ENCODE measurements at regions not wholly inside any gene's neighbourhood (a gene's known extent, or its start where the extent isn't known, plus 50 kb on each side); places are given as distances from the start of the nearest gene placed in this dataset.
"Not testable (repeated sequence)": the region's sequence is repeated elsewhere in the genome, so short reads cannot be mapped to it uniquely, and the experiment has no call there.

DNA sequence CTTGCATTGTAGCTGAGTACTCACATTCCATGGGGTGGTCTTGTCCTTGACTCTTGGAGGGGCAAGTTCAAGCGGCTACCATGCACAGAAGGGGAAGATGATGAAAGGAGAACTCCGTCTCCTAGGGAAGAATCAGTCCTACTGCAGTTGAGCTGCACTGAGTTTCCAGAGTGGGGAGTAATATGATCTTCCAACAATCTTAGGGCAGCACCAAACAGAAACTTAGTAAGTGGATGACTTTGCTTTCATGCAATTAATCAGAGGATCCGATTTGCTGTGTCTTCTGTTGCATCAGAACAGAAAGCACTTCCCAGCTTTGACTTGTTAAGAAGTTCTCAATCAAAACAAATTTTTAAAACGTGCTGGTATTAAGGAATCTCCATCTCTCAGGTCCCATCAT is 2727.6 kb upstream of the TPTE start:
- H3K4me1 Mint-ChIP-seq (ENCODE audit: low read depth); CTCF ChIA-PET; intact Hi-C loops (cut with micrococcal nuclease); H3K9me3 Mint-ChIP-seq; H3K4me3 Mint-ChIP-seq; H3K27me3 Mint-ChIP-seq (ENCODE audit: low read depth); DNase-seq; H3K36me3 Mint-ChIP-seq (ENCODE audit: low read depth); H3K27ac Mint-ChIP-seq: not testable (repeated sequence)

DNA sequence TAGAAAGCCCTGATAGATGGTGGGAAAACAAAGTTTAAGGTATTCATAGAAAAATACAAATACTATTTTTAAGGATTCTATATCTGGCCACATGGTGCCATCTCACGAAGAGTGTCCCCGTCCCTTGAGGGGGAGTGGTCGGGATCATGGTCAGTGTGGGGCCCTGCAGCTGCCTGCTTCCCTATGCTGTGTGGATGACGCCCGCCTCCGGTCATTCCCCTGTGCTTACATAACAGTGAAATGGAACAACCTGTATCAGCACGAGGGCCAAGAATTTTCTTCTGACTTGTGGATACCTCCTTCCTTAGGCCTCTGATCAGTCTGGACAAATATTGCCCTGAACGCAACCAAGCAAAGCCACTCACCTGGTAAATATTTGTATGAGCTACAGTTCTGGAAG is 2724.1 kb upstream of the TPTE start:
- H3K36me3 Mint-ChIP-seq (ENCODE audit: low read depth); CTCF ChIA-PET; H3K9me3 Mint-ChIP-seq; H3K4me1 Mint-ChIP-seq (ENCODE audit: low read depth); H3K27me3 Mint-ChIP-seq (ENCODE audit: low read depth); H3K4me3 Mint-ChIP-seq; H3K27ac Mint-ChIP-seq; DNase-seq; intact Hi-C loops (cut with micrococcal nuclease): not testable (repeated sequence)

DNA sequence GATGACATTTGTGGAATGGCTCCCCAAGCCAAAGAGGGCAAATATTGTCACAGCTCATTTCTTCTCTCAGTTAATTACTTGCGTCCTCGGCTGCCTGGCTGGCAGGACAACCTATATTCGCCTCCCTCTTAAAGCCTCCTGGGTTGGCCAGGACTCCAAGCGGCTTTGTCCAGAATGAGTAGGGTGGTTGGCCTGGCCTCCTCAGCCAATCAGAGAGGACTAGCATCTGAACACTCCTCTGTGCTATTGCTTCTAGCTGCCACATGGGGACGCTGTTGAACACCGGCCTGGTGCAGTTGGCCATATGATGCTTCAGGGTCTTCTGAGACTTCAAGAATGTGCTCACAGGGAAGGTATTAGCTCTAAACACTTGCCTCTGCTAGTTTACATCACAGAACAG is 2722.9 kb upstream of the TPTE start:
- not testable (repeated sequence) for H3K27ac Mint-ChIP-seq; H3K36me3 Mint-ChIP-seq (ENCODE audit: low read depth); DNase-seq

DNA sequence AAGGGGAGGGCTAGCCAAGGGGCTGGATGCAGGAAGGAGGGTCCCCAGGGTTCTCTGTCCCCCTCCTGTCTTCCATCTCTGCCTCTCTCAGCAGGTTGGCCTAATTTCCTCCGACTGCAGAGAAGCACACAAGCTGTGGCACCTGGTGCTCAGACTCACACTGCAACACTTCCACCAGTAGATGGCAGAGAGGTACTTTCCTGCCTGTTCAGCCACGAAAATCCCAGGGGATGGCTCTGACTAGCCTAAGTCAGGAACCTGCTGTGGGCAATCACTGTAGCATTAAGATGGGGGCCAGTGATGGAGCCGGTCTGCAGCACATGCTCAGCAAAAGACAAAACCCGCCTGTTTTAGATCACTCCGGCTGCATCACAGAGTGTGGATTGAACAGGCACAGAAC is 2721.7 kb upstream of the TPTE start:
- H3K36me3 Mint-ChIP-seq (ENCODE audit: low read depth); H3K27ac Mint-ChIP-seq; H3K9me3 Mint-ChIP-seq; DNase-seq; H3K27me3 Mint-ChIP-seq (ENCODE audit: low read depth); H3K4me1 Mint-ChIP-seq (ENCODE audit: low read depth); intact Hi-C loops (cut with micrococcal nuclease); H3K4me3 Mint-ChIP-seq; CTCF ChIA-PET: not testable (repeated sequence)

More for the DNA sequence above, 2722.9 kb upstream of the TPTE start:
- H3K27me3 Mint-ChIP-seq (ENCODE audit: low read depth); intact Hi-C loops (cut with micrococcal nuclease); H3K4me3 Mint-ChIP-seq; H3K4me1 Mint-ChIP-seq (ENCODE audit: low read depth); H3K9me3 Mint-ChIP-seq; CTCF ChIA-PET: not testable (repeated sequence)

- H3K4me1 Mint-ChIP-seq (ENCODE audit: low read depth); H3K27me3 Mint-ChIP-seq (ENCODE audit: low read depth); H3K9me3 Mint-ChIP-seq; H3K4me3 Mint-ChIP-seq; intact Hi-C loops (cut with micrococcal nuclease); CTCF ChIA-PET; H3K36me3 Mint-ChIP-seq (ENCODE audit: low read depth); DNase-seq; H3K27ac Mint-ChIP-seq: not testable (repeated sequence)
These were observed 2707.9 kb upstream of the TPTE start for GRCh38 chr21:7813475-7813874.

DNA sequence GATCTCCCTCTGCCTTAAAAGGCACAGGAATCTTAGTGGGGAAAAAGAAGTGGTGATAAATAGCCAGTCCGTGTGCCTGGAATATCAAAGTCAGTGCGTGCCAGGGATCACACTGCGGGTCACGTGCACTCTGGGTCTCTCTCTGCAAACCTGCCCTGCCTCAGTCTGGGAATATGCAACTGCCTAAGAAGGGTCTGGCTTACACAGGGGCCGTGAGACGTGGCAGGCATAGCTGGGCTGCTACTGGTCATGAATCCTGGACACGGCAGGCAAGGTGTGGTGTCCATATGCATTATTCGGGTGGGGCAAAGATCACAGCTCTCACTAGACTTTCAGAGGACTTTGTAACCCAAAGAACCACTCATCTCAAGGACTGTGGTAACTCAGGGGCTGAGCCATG is 2704.4 kb upstream of the TPTE start:
- H3K27ac Mint-ChIP-seq; H3K9me3 Mint-ChIP-seq; CTCF ChIA-PET; DNase-seq; H3K4me1 Mint-ChIP-seq (ENCODE audit: low read depth); H3K4me3 Mint-ChIP-seq; H3K27me3 Mint-ChIP-seq (ENCODE audit: low read depth); H3K36me3 Mint-ChIP-seq (ENCODE audit: low read depth); intact Hi-C loops (cut with micrococcal nuclease): not testable (repeated sequence)

GRCh38 chr21:7819301-7819700 is 2702.1 kb upstream of the TPTE start:
- H3K27me3 Mint-ChIP-seq (ENCODE audit: low read depth); H3K27ac Mint-ChIP-seq; H3K4me1 Mint-ChIP-seq (ENCODE audit: low read depth); DNase-seq; intact Hi-C loops (cut with micrococcal nuclease); H3K9me3 Mint-ChIP-seq; CTCF ChIA-PET; H3K4me3 Mint-ChIP-seq; H3K36me3 Mint-ChIP-seq (ENCODE audit: low read depth): not testable (repeated sequence)

DNA sequence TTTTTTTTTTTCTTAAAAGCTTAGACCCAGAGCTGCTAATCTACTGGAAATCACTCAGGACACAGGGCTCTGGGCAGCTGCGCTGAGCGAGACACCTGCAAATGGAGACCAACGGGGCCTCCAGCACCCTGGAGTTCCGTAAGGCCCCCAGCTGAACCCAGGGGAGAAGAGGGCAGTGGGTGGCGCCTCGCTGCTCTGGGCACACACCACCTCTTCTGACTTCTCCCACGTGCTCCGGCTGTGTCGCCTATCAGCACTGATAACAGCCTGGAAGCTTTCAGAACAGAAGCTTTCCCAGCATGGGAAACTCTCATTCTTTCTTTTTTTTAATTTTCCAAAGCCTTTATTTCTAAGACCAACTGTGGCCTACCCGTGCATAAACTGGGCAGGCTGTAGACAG is 2695.8 kb upstream of the TPTE start:
- H3K9me3 Mint-ChIP-seq; H3K27me3 Mint-ChIP-seq (ENCODE audit: low read depth); H3K36me3 Mint-ChIP-seq (ENCODE audit: low read depth); DNase-seq; intact Hi-C loops (cut with micrococcal nuclease); CTCF ChIA-PET; H3K4me1 Mint-ChIP-seq (ENCODE audit: low read depth); H3K4me3 Mint-ChIP-seq; H3K27ac Mint-ChIP-seq: not testable (repeated sequence)

GRCh38 chr21:7826174-7826573 is 2695.2 kb upstream of the TPTE start:
- CTCF ChIA-PET; H3K4me3 Mint-ChIP-seq; H3K36me3 Mint-ChIP-seq (ENCODE audit: low read depth); H3K27ac Mint-ChIP-seq; DNase-seq; H3K4me1 Mint-ChIP-seq (ENCODE audit: low read depth); H3K9me3 Mint-ChIP-seq; intact Hi-C loops (cut with micrococcal nuclease); H3K27me3 Mint-ChIP-seq (ENCODE audit: low read depth): not testable (repeated sequence)

GRCh38 chr21:7828260-7828659 is 2693.1 kb upstream of the TPTE start:
- H3K9me3 Mint-ChIP-seq; H3K4me1 Mint-ChIP-seq (ENCODE audit: low read depth); intact Hi-C loops (cut with micrococcal nuclease); H3K27me3 Mint-ChIP-seq (ENCODE audit: low read depth); H3K27ac Mint-ChIP-seq; H3K4me3 Mint-ChIP-seq; DNase-seq; CTCF ChIA-PET; H3K36me3 Mint-ChIP-seq (ENCODE audit: low read depth): not testable (repeated sequence)

DNA sequence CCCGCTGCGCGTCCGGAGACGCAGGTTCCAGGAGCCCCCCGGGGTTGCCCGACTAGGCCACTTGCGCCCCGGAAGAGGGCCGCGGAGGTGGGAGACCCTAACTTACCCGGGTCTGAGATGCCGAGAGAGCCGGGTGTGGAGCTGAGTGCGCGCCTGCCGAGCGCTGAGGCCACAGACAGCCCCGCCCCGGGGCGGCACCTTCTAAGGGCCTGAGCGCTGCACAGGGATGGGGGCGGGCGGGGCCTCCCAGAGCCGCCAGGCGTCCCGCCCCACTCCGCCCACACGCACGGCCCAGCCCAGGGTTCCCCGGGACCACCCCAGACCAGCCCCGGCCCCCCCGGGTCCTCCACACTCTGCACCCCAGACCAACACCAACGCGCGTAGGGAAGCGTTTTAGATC is 2692.0 kb upstream of the TPTE start:
- H3K4me1 Mint-ChIP-seq (ENCODE audit: low read depth); H3K36me3 Mint-ChIP-seq (ENCODE audit: low read depth); H3K4me3 Mint-ChIP-seq; H3K27me3 Mint-ChIP-seq (ENCODE audit: low read depth); H3K27ac Mint-ChIP-seq; DNase-seq; H3K9me3 Mint-ChIP-seq; intact Hi-C loops (cut with micrococcal nuclease); CTCF ChIA-PET: not testable (repeated sequence)

GRCh38 chr21:7837315-7837714 is 2684.1 kb upstream of the TPTE start:
- H3K4me3 Mint-ChIP-seq; CTCF ChIA-PET; H3K9me3 Mint-ChIP-seq; intact Hi-C loops (cut with micrococcal nuclease); DNase-seq; H3K36me3 Mint-ChIP-seq (ENCODE audit: low read depth); H3K27me3 Mint-ChIP-seq (ENCODE audit: low read depth); H3K27ac Mint-ChIP-seq; H3K4me1 Mint-ChIP-seq (ENCODE audit: low read depth): not testable (repeated sequence)

- H3K27me3 Mint-ChIP-seq (ENCODE audit: low read depth); H3K4me1 Mint-ChIP-seq (ENCODE audit: low read depth); intact Hi-C loops (cut with micrococcal nuclease); DNase-seq; H3K9me3 Mint-ChIP-seq; H3K27ac Mint-ChIP-seq; CTCF ChIA-PET; H3K4me3 Mint-ChIP-seq; H3K36me3 Mint-ChIP-seq (ENCODE audit: low read depth): not testable (repeated sequence)
These were observed 2668.0 kb upstream of the TPTE start for GRCh38 chr21:7853426-7853825.

DNA sequence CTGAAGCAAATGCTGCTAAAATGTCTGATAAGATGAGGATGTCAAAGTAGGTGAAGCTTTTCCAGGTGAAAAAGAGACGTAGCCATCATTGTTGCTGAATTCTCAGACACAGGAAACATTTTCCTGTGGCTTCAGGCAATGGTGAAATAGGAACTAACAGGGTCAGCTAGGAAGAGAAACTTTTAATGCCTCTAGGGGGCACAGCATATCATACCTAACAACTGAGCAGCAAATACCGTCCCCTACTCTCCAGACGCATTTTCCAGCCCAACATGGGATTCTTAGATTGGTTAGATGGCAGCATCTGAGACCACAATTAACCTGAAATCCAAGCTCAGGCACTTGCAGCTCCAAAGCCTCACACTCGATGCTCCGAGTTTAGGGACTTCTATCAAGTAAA is 2667.5 kb upstream of the TPTE start:
- H3K9me3 Mint-ChIP-seq; H3K36me3 Mint-ChIP-seq (ENCODE audit: low read depth); H3K4me3 Mint-ChIP-seq; H3K27me3 Mint-ChIP-seq (ENCODE audit: low read depth); H3K4me1 Mint-ChIP-seq (ENCODE audit: low read depth); intact Hi-C loops (cut with micrococcal nuclease); CTCF ChIA-PET; H3K27ac Mint-ChIP-seq; DNase-seq: not testable (repeated sequence)

All from activated naive CD4-positive, alpha-beta T cell treated with anti-CD3 and anti-CD28 coated beads for 36 hours (primary cell).